Dermis blood vessel endothelial cell (primary cell): ENCODE measurements at regions not wholly inside any gene's neighbourhood (a gene's known extent, or its start where the extent isn't known, plus 50 kb on each side); places are given as distances from the start of the nearest gene placed in this dataset.
A peak's percentile ranks its signal among the peaks of the same experiment; 100 is the strongest.
"Not testable (repeated sequence)": the region's sequence is repeated elsewhere in the genome, so short reads cannot be mapped to it uniquely, and the experiment has no call there.

Experiments
- DNase-seq: peaks from one replicate; pipeline ENCODE4 v3.0.0; 2010

- no peak for DNase-seq
Observed at GRCh38 chr3:70621451-70621850, 309.0 kb upstream of the MDFIC2 start.

- no peak for DNase-seq
Observed at GRCh38 chr3:70620956-70621355, 308.5 kb upstream of the MDFIC2 start.

- no peak for DNase-seq
Observed at GRCh38 chr3:70620367-70620766, 307.9 kb upstream of the MDFIC2 start.

- DNase-seq, result no peak
Observed at GRCh38 chr3:70618151-70618550, 305.7 kb upstream of the MDFIC2 start.

- not testable (repeated sequence) for DNase-seq
Observed at GRCh38 chr3:70617349-70617748, 304.9 kb upstream of the MDFIC2 start.

- no peak for DNase-seq
Observed at GRCh38 chr3:70615286-70615685, 302.8 kb upstream of the MDFIC2 start.

- DNase-seq, result no peak
Observed at GRCh38 chr3:70614111-70614510, 301.7 kb upstream of the MDFIC2 start.

- DNase-seq, result no peak
Observed at GRCh38 chr3:70612920-70613319, 300.5 kb upstream of the MDFIC2 start.

GRCh38 chr3:70611667-70612277, 299.3 kb upstream of the MDFIC2 start:
- DNase-seq, result not testable (repeated sequence)

GRCh38 chr3:70608434-70608833, 296.0 kb upstream of the MDFIC2 start:
- no peak for DNase-seq

- DNase-seq, result no peak
Observed at GRCh38 chr3:70607469-70607868, 295.0 kb upstream of the MDFIC2 start.

- peak; percentile 3 for DNase-seq
Observed at GRCh38 chr3:70606018-70606417, 293.6 kb upstream of the MDFIC2 start.

- DNase-seq, result no peak
Observed at GRCh38 chr3:70603103-70603502, 290.7 kb upstream of the MDFIC2 start.

GRCh38 chr3:70597312-70597711, 284.9 kb upstream of the MDFIC2 start:
- no peak for DNase-seq

GRCh38 chr3:70583682-70584081, 271.2 kb upstream of the MDFIC2 start:
- DNase-seq, result no peak

- DNase-seq, result no peak
Observed at GRCh38 chr3:70582803-70583202, 270.4 kb upstream of the MDFIC2 start.

GRCh38 chr3:70580021-70580420, 267.6 kb upstream of the MDFIC2 start:
- DNase-seq, result no peak

GRCh38 chr3:70571696-70572095, 259.3 kb upstream of the MDFIC2 start:
- no peak for DNase-seq

- DNase-seq, result no peak
Observed at GRCh38 chr3:70570584-70570983, 258.1 kb upstream of the MDFIC2 start.

- no peak for DNase-seq
Observed at GRCh38 chr3:70568626-70569025, 256.2 kb upstream of the MDFIC2 start.

- DNase-seq, result no peak
Observed at GRCh38 chr3:70565861-70566260, 253.4 kb upstream of the MDFIC2 start.

- no peak for DNase-seq
Observed at GRCh38 chr3:70564552-70564951, 252.1 kb upstream of the MDFIC2 start.

GRCh38 chr3:70561796-70562195, 249.4 kb upstream of the MDFIC2 start:
- no peak for DNase-seq

- DNase-seq, result no peak
Observed at GRCh38 chr3:70558956-70559355, 246.5 kb upstream of the MDFIC2 start.

GRCh38 chr3:70557976-70558375, 245.5 kb upstream of the MDFIC2 start:
- no peak for DNase-seq
